Sigmoid colon (tissue), 6 donors: ENCODE measurements at regions not wholly inside any gene's neighbourhood (a gene's known extent, or its start where the extent isn't known, plus 50 kb on each side); places are given as distances from the start of the nearest gene placed in this dataset.

Source experiments
- DNase-seq: peaks from one replicate; pipeline ENCODE4 v3.0.0-alpha.2; 2019
- H3K27ac ChIP-seq, 4 donors: fragments of 200-600 bp; sonication (generic); one replicate each; pipeline ENCODE4 v1.5.1; 2016 to 2019; ENCODE audit warnings: mild to moderate bottlenecking in 1 of 4
- H3K27me3 ChIP-seq, 3 donors: fragments of 200-600 bp; sonication (generic); one replicate each; pipeline ENCODE4 v1.5.1; 2019; ENCODE audit warnings: mild to moderate bottlenecking in 1 of 3
- H3K36me3 ChIP-seq, 4 donors: fragments of 200-600 bp; sonication (generic); one replicate each; pipeline ENCODE4 v1.5.1; 2016 to 2019
- H3K4me1 ChIP-seq, 4 donors: fragments of 200-600 bp; sonication (generic); one replicate each; pipeline ENCODE4 v1.5.1; 2017 to 2019
- H3K4me3 ChIP-seq, 4 donors: fragments of 200-600 bp; sonication (generic); one replicate each; pipeline ENCODE4 v1.5.1; 2017 to 2019; ENCODE audit warnings: mild to moderate bottlenecking in 2 of 4, moderate library complexity in 1 of 4
- H3K9me3 ChIP-seq, 4 donors: fragments of 200-600 bp in 3 of 4; sonication (generic) in 3 of 4; one replicate each; pipeline versions ENCODE4 v1.5.1 to v1.6.1; 2013 to 2019
- EP300 ChIP-seq, 4 donors: sonication (generic); formaldehyde crosslinking; IDR thresholded peaks; one replicate each; pipeline ENCODE4 v1.6.1; 2017; ENCODE audit warnings: antibody characterized with exemption in 4 of 4
- POLR2A ChIP-seq, 2 donors: fragments of 450-650 bp; IDR thresholded peaks; one replicate each; pipeline ENCODE4 v1.6.1; 2016; ENCODE audit warnings: antibody characterized with exemption in 2 of 2, mild to moderate bottlenecking in 2 of 2, moderate library complexity in 2 of 2
- POLR2AphosphoS5 ChIP-seq, 4 donors: sonication (generic); formaldehyde crosslinking; IDR thresholded peaks; one replicate each; pipeline ENCODE4 v1.6.1; 2017; ENCODE audit warnings: antibody characterized with exemption in 4 of 4
- WGBS, 2 donors: extraction: QIAGEN DNeasy Blood & Tissue Kit; methylation state at CpG; one replicate each; pipeline ENCODE4 v1.1.7; 2013; 5-methylcytosine and 5-hydroxymethylcytosine counted together
- intact Hi-C: fragments of 100-400 bp; cut with DNase I; formaldehyde crosslinking; loops from one replicate; pipeline ENCODE4 v1.15.1; 2023
- TF ChIP-seq, protein P1 (sequence below), 4 experiments: fragments of 450-650 bp in 3 of 4; fragments of 200-600 bp in 1 of 4; IDR thresholded peaks; one replicate each; pipeline ENCODE4 v1.5.1; 2016 to 2019; ENCODE audit warnings: antibody characterized with exemption in 4 of 4, mild to moderate bottlenecking in 3 of 4, moderate library complexity in 2 of 4
- donor health status: healthy with polysubstance abuse.
- donor health status: healthy.

DNA sequence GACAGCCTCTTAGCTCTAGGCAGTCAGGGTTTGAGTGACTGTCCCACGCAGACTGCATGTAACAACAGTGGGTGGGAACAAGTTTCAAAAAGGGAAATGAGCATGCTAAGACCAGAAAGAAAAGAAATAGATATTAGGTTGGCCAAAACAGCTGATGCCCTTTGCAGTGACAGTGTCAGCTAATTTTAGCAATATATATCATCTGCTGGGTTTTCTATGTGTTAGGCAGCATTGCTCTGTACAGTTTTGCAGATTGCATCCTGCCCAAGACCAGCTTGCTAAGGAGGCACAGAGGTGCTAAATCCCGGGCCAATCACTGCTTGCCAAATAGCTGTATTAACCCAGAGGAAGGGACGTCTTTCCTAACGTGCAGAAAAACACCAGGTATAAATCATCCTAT lies 541.9 kb upstream of the TBX3 start:
- no peaks in the 10 kb centered on the region for H3K27me3 ChIP-seq
- no peaks in the 10 kb centered on the region for H3K36me3 ChIP-seq
- H3K4me3 ChIP-seq, result no peak overlapping the region
- no peak overlapping the region for H3K27ac ChIP-seq
- peaks cover 0 to 3% (median 0%) of the 10 kb centered on the region in 4 donors for H3K4me1 ChIP-seq
- WGBS, 2 donors, result 66 to 71% methylated on average over 4 of the region's 4 CpGs
- TF ChIP-seq EP300 (IDR thresholded peaks at IDR 0.05) (no peak), POLR2A (IDR thresholded peaks at IDR 0.05) (no peak), POLR2AphosphoS5 (IDR thresholded peaks at IDR 0.05) (no peak)
- TF ChIP-seq, protein P1, sequence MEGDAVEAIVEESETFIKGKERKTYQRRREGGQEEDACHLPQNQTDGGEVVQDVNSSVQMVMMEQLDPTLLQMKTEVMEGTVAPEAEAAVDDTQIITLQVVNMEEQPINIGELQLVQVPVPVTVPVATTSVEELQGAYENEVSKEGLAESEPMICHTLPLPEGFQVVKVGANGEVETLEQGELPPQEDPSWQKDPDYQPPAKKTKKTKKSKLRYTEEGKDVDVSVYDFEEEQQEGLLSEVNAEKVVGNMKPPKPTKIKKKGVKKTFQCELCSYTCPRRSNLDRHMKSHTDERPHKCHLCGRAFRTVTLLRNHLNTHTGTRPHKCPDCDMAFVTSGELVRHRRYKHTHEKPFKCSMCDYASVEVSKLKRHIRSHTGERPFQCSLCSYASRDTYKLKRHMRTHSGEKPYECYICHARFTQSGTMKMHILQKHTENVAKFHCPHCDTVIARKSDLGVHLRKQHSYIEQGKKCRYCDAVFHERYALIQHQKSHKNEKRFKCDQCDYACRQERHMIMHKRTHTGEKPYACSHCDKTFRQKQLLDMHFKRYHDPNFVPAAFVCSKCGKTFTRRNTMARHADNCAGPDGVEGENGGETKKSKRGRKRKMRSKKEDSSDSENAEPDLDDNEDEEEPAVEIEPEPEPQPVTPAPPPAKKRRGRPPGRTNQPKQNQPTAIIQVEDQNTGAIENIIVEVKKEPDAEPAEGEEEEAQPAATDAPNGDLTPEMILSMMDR (IDR thresholded peaks at IDR 0.05), result no peak
- DNase-seq, result no peak
- intact Hi-C loops, result no loop called here
- H3K9me3 ChIP-seq, result no peaks in the 10 kb centered on the region

DNA sequence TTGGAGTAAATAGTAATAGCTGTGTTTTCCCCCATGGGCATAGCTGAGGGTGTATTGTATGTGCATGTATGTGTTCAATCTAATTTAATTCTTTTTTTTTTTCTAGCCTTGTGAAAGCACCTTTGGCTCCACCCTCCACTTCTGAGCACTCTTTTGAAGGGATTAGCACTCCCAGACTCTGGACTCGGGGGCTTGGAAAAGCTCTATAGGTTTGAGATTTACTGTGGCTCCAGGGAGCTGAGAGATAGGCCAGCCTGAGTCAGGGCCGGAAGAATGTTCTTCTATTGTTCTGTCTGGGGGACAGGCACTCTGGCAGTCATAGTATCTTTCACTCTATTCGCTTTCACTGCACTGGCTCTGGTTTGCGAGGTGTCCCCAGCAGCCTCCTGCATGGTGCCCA lies 540.0 kb upstream of the TBX3 start:
- no peak for TF ChIP-seq POLR2AphosphoS5 (IDR thresholded peaks at IDR 0.05)
- no peak for TF ChIP-seq EP300 (IDR thresholded peaks at IDR 0.05)
- TF ChIP-seq, protein P1 (IDR thresholded peaks at IDR 0.05), result no peak
- TF ChIP-seq POLR2A (IDR thresholded peaks at IDR 0.05), result no peak
- Histone ChIP-seq H3K36me3 (no peaks in the 10 kb centered on the region), H3K27me3 (no peaks in the 10 kb centered on the region), H3K4me1 (peaks cover 0 to 3% (median 0%) of the 10 kb centered on the region in 4 donors), H3K9me3 (no peaks in the 10 kb centered on the region), H3K27ac (no peak overlapping the region), H3K4me3 (no peak overlapping the region)
- 78 to 88% methylated on average over 4 of the region's 4 CpGs for WGBS, 2 donors
- intact Hi-C loops, result no loop called here
- no peak for DNase-seq

DNA sequence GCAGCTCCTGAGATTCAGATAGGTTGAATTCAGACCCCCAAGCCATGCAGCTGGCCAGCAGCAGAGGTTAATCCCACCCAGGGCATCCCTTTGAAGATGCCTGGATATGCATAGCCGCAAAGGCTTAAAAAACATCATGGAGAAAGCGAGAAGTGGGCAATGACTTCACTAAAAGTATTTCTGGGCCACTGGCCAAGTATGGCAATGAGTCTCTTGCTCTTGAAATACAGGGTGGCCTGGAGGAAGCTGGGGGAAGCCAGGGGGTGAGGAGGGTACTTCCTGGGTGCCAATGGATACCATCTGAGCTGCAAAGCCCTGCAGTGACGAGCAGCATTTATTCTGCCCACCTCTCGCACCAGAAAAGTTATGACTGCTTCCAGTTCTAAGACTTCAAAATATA lies 539.3 kb upstream of the TBX3 start:
- no peak overlapping the region for H3K4me3 ChIP-seq
- DNase-seq, result no peak
- no peaks in the 10 kb centered on the region for H3K9me3 ChIP-seq
- no peak for TF ChIP-seq POLR2AphosphoS5 (IDR thresholded peaks at IDR 0.05)
- intact Hi-C loops, result no loop called here
- no peaks in the 10 kb centered on the region for H3K36me3 ChIP-seq
- no peak overlapping the region for H3K27ac ChIP-seq
- H3K4me1 ChIP-seq, result peaks cover 0 to 3% (median 0%) of the 10 kb centered on the region in 4 donors
- no peaks in the 10 kb centered on the region for H3K27me3 ChIP-seq
- 86 to 88% methylated on average over 4 of the region's 4 CpGs for WGBS, 2 donors

DNA sequence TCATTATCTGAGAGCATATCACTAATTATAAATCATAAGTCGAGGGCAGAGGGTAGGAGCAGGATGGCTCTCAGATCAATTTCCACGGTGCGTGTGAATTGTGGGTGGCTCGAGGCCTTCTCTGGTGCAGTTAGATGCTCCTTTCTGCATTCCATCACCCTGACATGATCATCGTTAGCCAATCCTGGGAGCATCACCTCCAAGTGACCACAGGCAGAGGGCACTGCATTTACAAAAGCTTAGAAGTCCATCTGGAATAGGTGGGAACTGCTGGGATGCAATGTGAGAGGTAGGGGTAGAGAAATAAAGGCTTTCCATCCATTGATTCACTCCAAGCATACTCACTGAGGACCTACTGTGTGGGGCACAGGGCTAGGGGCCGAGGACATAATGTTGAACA lies 538.2 kb upstream of the TBX3 start:
- no peaks in the 10 kb centered on the region for H3K9me3 ChIP-seq
- 81 to 87% methylated on average over 6 of the region's 6 CpGs for WGBS, 2 donors

DNA sequence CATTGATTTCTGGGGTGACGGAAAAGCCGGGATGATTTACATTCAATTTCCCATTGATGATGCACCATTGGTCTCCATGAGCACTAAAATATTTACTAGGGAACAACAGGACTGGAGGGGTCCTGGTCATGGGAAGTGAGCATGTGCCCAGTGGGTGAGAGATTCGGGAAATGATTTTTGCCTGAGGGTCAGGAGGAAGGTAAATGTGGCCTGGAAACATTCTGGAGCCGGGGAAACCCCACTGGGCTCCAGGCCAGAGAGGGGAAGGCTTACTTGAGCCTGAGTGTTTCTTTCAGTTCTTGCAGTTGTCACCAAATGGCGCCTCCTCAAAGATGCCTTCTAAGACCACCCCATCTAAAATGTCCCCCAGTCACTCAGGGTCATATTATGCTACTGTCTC lies 532.3 kb upstream of the TBX3 start:
- Histone ChIP-seq H3K27me3 (no peaks in the 10 kb centered on the region), H3K9me3 (peaks cover 0 to 4% (median 0%) of the 10 kb centered on the region in 4 donors), H3K4me1 (peaks cover 0 to 16% (median 12%) of the 10 kb centered on the region in 4 donors), H3K27ac (no peak overlapping the region), H3K36me3 (no peaks in the 10 kb centered on the region), H3K4me3 (no peak overlapping the region)
- TF ChIP-seq POLR2A (IDR thresholded peaks at IDR 0.05) (no peak), POLR2AphosphoS5 (IDR thresholded peaks at IDR 0.05) (no peak)
- intact Hi-C loops, result no loop called here
- WGBS, 2 donors, result 80 to 85% methylated on average over 5 of the region's 5 CpGs
- no peak for DNase-seq

More for the DNA sequence above, 538.2 kb upstream of the TBX3 start:
- intact Hi-C loops, result no loop called here
- DNase-seq, result no peak
- H3K27me3 ChIP-seq, result no peaks in the 10 kb centered on the region
- no peak for TF ChIP-seq EP300 (IDR thresholded peaks at IDR 0.05)
- TF ChIP-seq POLR2AphosphoS5 (IDR thresholded peaks at IDR 0.05), result no peak
- no peak for TF ChIP-seq POLR2A (IDR thresholded peaks at IDR 0.05)
- TF ChIP-seq, protein P1 (IDR thresholded peaks at IDR 0.05), result no peak
- no peak overlapping the region for H3K4me3 ChIP-seq
- H3K27ac ChIP-seq, result no peak overlapping the region
- peaks cover 0 to 3% (median 0%) of the 10 kb centered on the region in 4 donors for H3K4me1 ChIP-seq
- H3K36me3 ChIP-seq, result no peaks in the 10 kb centered on the region

DNA sequence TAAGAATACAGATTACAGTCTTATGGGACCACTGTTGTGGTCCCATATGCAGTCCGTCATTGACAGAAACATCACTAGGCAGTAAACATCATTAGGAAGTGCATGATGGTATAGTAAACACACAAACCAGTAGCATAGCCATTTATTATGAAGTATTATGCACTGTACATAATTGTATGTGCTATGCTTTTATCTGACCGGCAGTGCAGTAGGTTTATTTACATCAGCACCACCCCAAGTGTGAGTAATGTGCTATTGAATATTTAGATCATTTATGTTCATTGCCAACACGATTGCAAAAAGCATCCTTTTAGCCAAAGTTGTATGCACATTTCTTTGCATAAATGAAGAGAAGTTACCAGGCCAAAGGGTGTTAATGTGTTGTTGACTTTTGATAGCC lies 531.6 kb upstream of the TBX3 start:
- H3K27ac ChIP-seq, result no peak overlapping the region

More for the DNA sequence above, 531.6 kb upstream of the TBX3 start:
- TF ChIP-seq, protein P1 (IDR thresholded peaks at IDR 0.05), result no peak
- TF ChIP-seq POLR2A (IDR thresholded peaks at IDR 0.05) (no peak), POLR2AphosphoS5 (IDR thresholded peaks at IDR 0.05) (no peak), EP300 (IDR thresholded peaks at IDR 0.05) (no peak)
- Histone ChIP-seq H3K4me1 (peaks cover 0 to 23% (median 19%) of the 10 kb centered on the region in 4 donors), H3K9me3 (peaks cover 0 to 4% (median 0%) of the 10 kb centered on the region in 4 donors), H3K36me3 (no peaks in the 10 kb centered on the region), H3K4me3 (no peak overlapping the region), H3K27me3 (no peaks in the 10 kb centered on the region)
- intact Hi-C loops, result no loop called here
- no peak for DNase-seq
- 67 to 86% methylated on average over 3 of the region's 3 CpGs for WGBS, 2 donors
